HCT116 (cell line): ENCODE measurements at regions not wholly inside any gene's neighbourhood (a gene's known extent, or its start where the extent isn't known, plus 50 kb on each side); places are given as distances from the start of the nearest gene placed in this dataset.

Experiments
- CBX3 ChIP-seq: IDR thresholded peaks from 2 replicates; pipeline ENCODE4 v1.6.1; 2012; ENCODE audit warnings: low read depth
- ELF1 ChIP-seq: IDR thresholded peaks from 2 replicates; pipeline ENCODE4 v1.6.1; 2012; ENCODE audit warnings: low read depth, borderline replicate concordance
- EZH2 ChIP-seq: fragments of 200-600 bp; sonication (generic); IDR thresholded peaks from 2 replicates; pipeline ENCODE4 v1.6.1; 2017; ENCODE audit warnings: antibody characterized with exemption, mixed run types
- POLR2A ChIP-seq: IDR thresholded peaks from 2 replicates; pipeline ENCODE4 v1.7.0; 2011; ENCODE audit warnings: borderline replicate concordance; ENCODE audit not compliant: insufficient read depth, insufficient read length; ENCODE audit errors: extremely low read depth
- POLR2AphosphoS5 ChIP-seq: IDR thresholded peaks from 2 replicates; pipeline ENCODE4 v1.6.1; 2011; ENCODE audit warnings: mild to moderate bottlenecking, low read depth, low read length, moderate library complexity
- RAD21 ChIP-seq: IDR thresholded peaks from 2 replicates; pipeline ENCODE4 v1.6.1; 2012; ENCODE audit warnings: low read depth, mild to moderate bottlenecking
- SP1 ChIP-seq: IDR thresholded peaks from 2 replicates; pipeline ENCODE4 v1.6.1; 2012; ENCODE audit warnings: low read depth
- TCF7L2 ChIP-seq: IDR thresholded peaks from 2 replicates; pipeline ENCODE4 v1.7.0; 2011; ENCODE audit warnings: borderline replicate concordance, inconsistent platforms; ENCODE audit not compliant: insufficient read depth, insufficient read length; ENCODE audit errors: extremely low read depth
- TF ChIP-seq, protein P1 (sequence below), 3 experiments: fragments of 200-600 bp in 1 of 3; sonication (generic) in 1 of 3; IDR thresholded peaks in 2 of 3; conservative IDR thresholded peaks in 1 of 3; 2 replicates each; pipeline ENCODE4 v1.5.1; 2012 to 2017; ENCODE audit warnings: low read depth in 2 of 3, low read length in 2 of 3, antibody characterized with exemption in 1 of 3, borderline replicate concordance in 1 of 3, control low read depth in 1 of 3, mild to moderate bottlenecking in 1 of 3, mixed read lengths in 1 of 3, mixed run types in 1 of 3, moderate library complexity in 1 of 3; ENCODE audit not compliant: insufficient read depth in 1 of 3

DNA sequence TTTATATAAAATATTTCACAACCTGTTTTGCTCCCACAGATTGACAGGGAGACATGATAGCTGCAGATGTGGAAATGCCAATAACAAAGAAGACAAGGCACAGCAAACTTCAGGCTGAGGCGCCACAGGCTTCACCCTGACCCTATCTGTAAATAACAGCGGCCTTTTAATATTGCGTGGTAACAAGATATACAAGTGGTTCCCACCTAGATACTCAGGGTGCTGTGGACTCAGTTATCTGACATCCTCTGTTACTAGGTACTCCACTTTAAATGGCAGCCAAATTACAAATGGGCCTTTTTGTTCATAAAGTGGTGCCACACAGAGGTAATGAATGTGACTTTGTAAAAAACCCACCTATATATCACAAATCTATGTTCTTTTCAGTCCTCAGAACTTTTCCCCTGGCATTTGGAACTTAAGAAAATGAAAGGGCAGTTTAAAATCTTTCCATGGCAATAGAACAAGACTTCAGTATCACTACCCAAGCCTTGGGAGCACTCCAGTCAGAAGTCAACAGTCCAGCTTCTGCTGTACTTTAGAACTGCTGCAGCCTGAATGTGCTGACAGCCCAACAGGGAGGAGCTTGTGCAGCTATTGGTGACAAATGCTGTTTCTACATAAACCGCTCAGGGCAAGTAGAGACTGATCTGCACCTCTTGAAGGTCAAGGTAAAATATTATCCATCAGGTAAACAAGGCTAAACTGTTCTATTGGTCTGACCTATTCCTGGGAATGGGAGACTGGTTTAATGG, 86.2 kb upstream of the DCD start:
- TF ChIP-seq, protein P1, sequence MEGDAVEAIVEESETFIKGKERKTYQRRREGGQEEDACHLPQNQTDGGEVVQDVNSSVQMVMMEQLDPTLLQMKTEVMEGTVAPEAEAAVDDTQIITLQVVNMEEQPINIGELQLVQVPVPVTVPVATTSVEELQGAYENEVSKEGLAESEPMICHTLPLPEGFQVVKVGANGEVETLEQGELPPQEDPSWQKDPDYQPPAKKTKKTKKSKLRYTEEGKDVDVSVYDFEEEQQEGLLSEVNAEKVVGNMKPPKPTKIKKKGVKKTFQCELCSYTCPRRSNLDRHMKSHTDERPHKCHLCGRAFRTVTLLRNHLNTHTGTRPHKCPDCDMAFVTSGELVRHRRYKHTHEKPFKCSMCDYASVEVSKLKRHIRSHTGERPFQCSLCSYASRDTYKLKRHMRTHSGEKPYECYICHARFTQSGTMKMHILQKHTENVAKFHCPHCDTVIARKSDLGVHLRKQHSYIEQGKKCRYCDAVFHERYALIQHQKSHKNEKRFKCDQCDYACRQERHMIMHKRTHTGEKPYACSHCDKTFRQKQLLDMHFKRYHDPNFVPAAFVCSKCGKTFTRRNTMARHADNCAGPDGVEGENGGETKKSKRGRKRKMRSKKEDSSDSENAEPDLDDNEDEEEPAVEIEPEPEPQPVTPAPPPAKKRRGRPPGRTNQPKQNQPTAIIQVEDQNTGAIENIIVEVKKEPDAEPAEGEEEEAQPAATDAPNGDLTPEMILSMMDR (IDR thresholded peaks at IDR 0.05 in 2 of 3, conservative IDR thresholded peaks at IDR 0.05 in 1 of 3; ENCODE audit: borderline replicate concordance in 1 of 3, insufficient read depth in 1 of 3, low read depth in 2 of 3, low read length in 2 of 3), result no peak
- TF ChIP-seq POLR2A (no peak), POLR2AphosphoS5 (no peak), ELF1 (no peak), SP1 (no peak), CBX3 (no peak), TCF7L2 (no peak), RAD21 (no peak), EZH2 (no peak)
